ENCODE measurements at regions not wholly inside any gene's neighbourhood (a gene's known extent, or its start where the extent isn't known, plus 50 kb on each side); places are given as distances from the start of the nearest gene placed in this dataset.

DNA sequence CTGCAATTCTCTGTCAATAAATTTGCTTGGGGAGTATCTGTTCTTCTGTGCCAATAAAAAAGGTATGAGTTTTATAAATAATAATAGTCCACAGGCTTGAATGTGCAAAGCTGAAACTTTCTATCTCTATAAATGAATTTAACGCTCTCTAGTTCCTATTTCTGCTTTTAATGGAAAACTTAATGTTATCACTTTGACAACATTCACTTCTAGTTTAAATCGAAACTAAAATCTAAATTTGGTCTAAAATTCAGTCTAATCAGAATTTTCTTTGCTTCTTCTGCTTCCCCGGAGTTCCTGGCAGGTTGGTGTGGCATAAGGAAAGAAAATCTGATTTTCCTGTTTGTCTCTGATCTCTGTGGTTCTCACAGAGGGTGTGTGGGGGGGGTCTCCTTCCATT, 450.1 kb upstream of the TBL1XR1 start:
- TF ChIP-seq, protein P1, sequence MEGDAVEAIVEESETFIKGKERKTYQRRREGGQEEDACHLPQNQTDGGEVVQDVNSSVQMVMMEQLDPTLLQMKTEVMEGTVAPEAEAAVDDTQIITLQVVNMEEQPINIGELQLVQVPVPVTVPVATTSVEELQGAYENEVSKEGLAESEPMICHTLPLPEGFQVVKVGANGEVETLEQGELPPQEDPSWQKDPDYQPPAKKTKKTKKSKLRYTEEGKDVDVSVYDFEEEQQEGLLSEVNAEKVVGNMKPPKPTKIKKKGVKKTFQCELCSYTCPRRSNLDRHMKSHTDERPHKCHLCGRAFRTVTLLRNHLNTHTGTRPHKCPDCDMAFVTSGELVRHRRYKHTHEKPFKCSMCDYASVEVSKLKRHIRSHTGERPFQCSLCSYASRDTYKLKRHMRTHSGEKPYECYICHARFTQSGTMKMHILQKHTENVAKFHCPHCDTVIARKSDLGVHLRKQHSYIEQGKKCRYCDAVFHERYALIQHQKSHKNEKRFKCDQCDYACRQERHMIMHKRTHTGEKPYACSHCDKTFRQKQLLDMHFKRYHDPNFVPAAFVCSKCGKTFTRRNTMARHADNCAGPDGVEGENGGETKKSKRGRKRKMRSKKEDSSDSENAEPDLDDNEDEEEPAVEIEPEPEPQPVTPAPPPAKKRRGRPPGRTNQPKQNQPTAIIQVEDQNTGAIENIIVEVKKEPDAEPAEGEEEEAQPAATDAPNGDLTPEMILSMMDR (IDR thresholded peaks at IDR 0.05): no peak
- TF ChIP-seq POLR2A (IDR thresholded peaks at IDR 0.05): no peak
